Endothelial cell (in vitro differentiated cells): ENCODE measurements at regions not wholly inside any gene's neighbourhood (a gene's known extent, or its start where the extent isn't known, plus 50 kb on each side); places are given as distances from the start of the nearest gene placed in this dataset.

Experiments used
- DNase-seq: peaks from one replicate; pipeline ENCODE4 v3.0.0; 2021; ENCODE audit warnings: low spot score
- H3K27ac Mint-ChIP-seq: one replicate; pipeline ENCODE4 v1.8.0; 2021; ENCODE audit warnings: mixed read lengths, inconsistent platforms; ENCODE audit not compliant: unreplicated experiment
- H3K27me3 Mint-ChIP-seq: one replicate; pipeline ENCODE4 v1.8.0; 2021; ENCODE audit warnings: mild to moderate bottlenecking, moderate library complexity, mixed read lengths, inconsistent platforms; ENCODE audit not compliant: unreplicated experiment
- H3K36me3 Mint-ChIP-seq: one replicate; pipeline ENCODE4 v1.8.0; 2021; ENCODE audit warnings: mild to moderate bottlenecking, low read depth, mixed read lengths, inconsistent platforms; ENCODE audit not compliant: unreplicated experiment
- H3K4me1 Mint-ChIP-seq: one replicate; pipeline ENCODE4 v1.8.0; 2021; ENCODE audit warnings: mild to moderate bottlenecking, mixed read lengths, inconsistent platforms; ENCODE audit not compliant: unreplicated experiment
- H3K4me3 Mint-ChIP-seq: one replicate; pipeline ENCODE4 v1.8.0; 2021; ENCODE audit warnings: mild to moderate bottlenecking, mixed read lengths, inconsistent platforms; ENCODE audit not compliant: unreplicated experiment
- H3K9me3 Mint-ChIP-seq: one replicate; pipeline ENCODE4 v1.8.0; 2021; ENCODE audit warnings: mixed read lengths, inconsistent platforms; ENCODE audit not compliant: unreplicated experiment
- TF ChIP-seq, protein P1 (sequence below): fragments of 200-600 bp; sonication (generic); IDR thresholded peaks from one replicate; pipeline ENCODE4 v1.5.0; 2021; ENCODE audit warnings: antibody characterized with exemption; ENCODE audit not compliant: unreplicated experiment

DNA sequence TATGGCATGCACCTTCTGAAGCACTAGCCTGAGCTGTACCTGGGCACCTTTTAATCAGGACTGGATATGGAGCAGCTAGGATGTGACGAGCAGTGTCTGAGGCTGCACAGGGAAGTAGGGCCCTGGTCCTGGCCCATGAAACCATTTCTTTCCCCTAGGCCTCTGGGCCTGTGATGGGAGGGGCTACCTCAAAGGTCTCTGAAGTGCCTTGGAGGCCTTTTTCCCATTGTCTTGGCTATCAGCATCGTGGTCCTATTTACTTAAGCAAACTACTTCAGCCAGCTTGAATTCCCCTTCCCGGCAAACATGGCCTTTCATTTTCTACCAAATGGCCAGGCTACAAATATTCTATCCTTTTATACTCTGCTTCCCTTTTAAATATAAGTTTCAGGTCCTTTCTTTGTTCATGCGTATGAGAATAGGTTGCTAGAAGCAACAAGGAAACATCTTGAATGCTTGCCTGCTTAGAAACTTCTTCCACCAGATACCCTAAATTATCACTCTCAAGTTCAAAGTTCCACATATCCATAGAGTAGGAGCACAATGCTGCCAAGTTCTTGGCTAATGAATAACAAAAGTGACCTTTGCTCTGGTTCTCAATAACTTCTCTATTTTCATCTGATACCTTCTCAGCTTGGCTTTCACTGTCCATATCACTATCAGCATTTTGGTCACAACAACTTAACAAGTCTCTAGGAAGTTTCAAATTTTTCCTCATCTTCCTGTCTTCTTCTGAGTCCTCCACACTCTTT lies 673.1 kb downstream of the HTR1B start:
- no peak overlapping the region for H3K4me3 Mint-ChIP-seq
- H3K27me3 Mint-ChIP-seq, result peaks cover 2% of the 10 kb centered on the region
- no peaks in the 10 kb centered on the region for H3K9me3 Mint-ChIP-seq

GRCh38 chr6:76789580-76789979 lies 673.7 kb downstream of the HTR1B start:
- no peaks in the 10 kb centered on the region for H3K4me1 Mint-ChIP-seq
- H3K4me3 Mint-ChIP-seq, result no peak overlapping the region
- H3K36me3 Mint-ChIP-seq, result no peaks in the 10 kb centered on the region
- no peaks in the 10 kb centered on the region for H3K9me3 Mint-ChIP-seq
- H3K27me3 Mint-ChIP-seq, result peaks cover 2% of the 10 kb centered on the region
- TF ChIP-seq, protein P1, sequence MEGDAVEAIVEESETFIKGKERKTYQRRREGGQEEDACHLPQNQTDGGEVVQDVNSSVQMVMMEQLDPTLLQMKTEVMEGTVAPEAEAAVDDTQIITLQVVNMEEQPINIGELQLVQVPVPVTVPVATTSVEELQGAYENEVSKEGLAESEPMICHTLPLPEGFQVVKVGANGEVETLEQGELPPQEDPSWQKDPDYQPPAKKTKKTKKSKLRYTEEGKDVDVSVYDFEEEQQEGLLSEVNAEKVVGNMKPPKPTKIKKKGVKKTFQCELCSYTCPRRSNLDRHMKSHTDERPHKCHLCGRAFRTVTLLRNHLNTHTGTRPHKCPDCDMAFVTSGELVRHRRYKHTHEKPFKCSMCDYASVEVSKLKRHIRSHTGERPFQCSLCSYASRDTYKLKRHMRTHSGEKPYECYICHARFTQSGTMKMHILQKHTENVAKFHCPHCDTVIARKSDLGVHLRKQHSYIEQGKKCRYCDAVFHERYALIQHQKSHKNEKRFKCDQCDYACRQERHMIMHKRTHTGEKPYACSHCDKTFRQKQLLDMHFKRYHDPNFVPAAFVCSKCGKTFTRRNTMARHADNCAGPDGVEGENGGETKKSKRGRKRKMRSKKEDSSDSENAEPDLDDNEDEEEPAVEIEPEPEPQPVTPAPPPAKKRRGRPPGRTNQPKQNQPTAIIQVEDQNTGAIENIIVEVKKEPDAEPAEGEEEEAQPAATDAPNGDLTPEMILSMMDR, result no peak
- no peak overlapping the region for H3K27ac Mint-ChIP-seq
- no peak for DNase-seq

More for the DNA sequence above, 673.1 kb downstream of the HTR1B start:
- no peak for DNase-seq
- TF ChIP-seq, protein P1, result no peak
- no peaks in the 10 kb centered on the region for H3K36me3 Mint-ChIP-seq
- no peak overlapping the region for H3K27ac Mint-ChIP-seq
- H3K4me1 Mint-ChIP-seq, result no peaks in the 10 kb centered on the region

- no peaks in the 10 kb centered on the region for H3K36me3 Mint-ChIP-seq
- H3K4me3 Mint-ChIP-seq, result no peak overlapping the region
- no peaks in the 10 kb centered on the region for H3K9me3 Mint-ChIP-seq
- H3K27ac Mint-ChIP-seq, result no peak overlapping the region
- DNase-seq, result no peak
- no peaks in the 10 kb centered on the region for H3K4me1 Mint-ChIP-seq
- TF ChIP-seq, protein P1, result no peak
- H3K27me3 Mint-ChIP-seq, result peaks cover 2% of the 10 kb centered on the region
Measured at GRCh38 chr6:76788155-76788554, 675.1 kb downstream of the HTR1B start.

- Mint-ChIP-seq H3K27ac (no peak overlapping the region), H3K9me3 (no peaks in the 10 kb centered on the region)
Measured at GRCh38 chr6:76779068-76779467, 684.2 kb downstream of the HTR1B start.

GRCh38 chr6:76776876-76777275 lies 686.4 kb downstream of the HTR1B start:
- DNase-seq, result no peak
- no peaks in the 10 kb centered on the region for H3K27me3 Mint-ChIP-seq
- TF ChIP-seq, protein P1, result no peak
- H3K4me1 Mint-ChIP-seq, result peaks cover 20% of the 10 kb centered on the region
- H3K36me3 Mint-ChIP-seq, result no peaks in the 10 kb centered on the region
- no peak overlapping the region for H3K4me3 Mint-ChIP-seq
- H3K27ac Mint-ChIP-seq, result no peak overlapping the region
- no peaks in the 10 kb centered on the region for H3K9me3 Mint-ChIP-seq

More at GRCh38 chr6:76779068-76779467, 684.2 kb downstream of the HTR1B start:
- H3K27me3 Mint-ChIP-seq, result no peaks in the 10 kb centered on the region
- H3K4me3 Mint-ChIP-seq, result no peak overlapping the region
- peaks cover 20% of the 10 kb centered on the region for H3K4me1 Mint-ChIP-seq
- no peak for DNase-seq
- TF ChIP-seq, protein P1, result no peak
- no peaks in the 10 kb centered on the region for H3K36me3 Mint-ChIP-seq
